ENCODE measurements at regions not wholly inside any gene's neighbourhood (a gene's known extent, or its start where the extent isn't known, plus 50 kb on each side); places are given as distances from the start of the nearest gene placed in this dataset.

DNA sequence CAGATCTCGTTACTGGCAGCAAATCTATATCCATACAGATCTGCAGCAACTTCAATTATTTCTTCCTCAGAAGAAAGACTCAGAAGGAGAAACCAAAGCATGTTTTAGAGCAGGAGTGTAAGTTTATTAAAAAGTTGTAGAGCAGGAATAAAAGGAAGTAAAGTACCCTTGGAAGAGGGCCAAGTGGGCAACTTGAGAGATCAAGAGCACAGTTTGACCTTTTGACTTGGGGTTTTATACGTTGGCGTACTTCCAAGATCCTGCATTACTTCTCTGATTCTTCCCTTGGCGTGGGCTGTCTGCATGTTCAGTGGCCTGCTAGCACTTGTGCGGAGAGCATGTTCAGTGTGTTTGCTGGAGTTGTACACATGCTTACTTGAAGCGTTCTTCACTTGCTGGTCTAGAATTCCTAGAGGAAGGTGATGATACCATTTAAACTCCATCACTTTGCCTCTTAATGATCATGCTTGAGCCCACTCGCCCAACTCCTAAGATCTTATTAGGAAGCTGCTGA, 1114.7 kb upstream of the PABPC4L start:
- TF ChIP-seq, protein P1, sequence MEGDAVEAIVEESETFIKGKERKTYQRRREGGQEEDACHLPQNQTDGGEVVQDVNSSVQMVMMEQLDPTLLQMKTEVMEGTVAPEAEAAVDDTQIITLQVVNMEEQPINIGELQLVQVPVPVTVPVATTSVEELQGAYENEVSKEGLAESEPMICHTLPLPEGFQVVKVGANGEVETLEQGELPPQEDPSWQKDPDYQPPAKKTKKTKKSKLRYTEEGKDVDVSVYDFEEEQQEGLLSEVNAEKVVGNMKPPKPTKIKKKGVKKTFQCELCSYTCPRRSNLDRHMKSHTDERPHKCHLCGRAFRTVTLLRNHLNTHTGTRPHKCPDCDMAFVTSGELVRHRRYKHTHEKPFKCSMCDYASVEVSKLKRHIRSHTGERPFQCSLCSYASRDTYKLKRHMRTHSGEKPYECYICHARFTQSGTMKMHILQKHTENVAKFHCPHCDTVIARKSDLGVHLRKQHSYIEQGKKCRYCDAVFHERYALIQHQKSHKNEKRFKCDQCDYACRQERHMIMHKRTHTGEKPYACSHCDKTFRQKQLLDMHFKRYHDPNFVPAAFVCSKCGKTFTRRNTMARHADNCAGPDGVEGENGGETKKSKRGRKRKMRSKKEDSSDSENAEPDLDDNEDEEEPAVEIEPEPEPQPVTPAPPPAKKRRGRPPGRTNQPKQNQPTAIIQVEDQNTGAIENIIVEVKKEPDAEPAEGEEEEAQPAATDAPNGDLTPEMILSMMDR (conservative IDR thresholded peaks at IDR 0.05) = no peak
- no peak for TF ChIP-seq ZFX (IDR thresholded peaks at IDR 0.05)
